Ovary (tissue), 7 donors: ENCODE measurements at regions not wholly inside any gene's neighbourhood (a gene's known extent, or its start where the extent isn't known, plus 50 kb on each side); places are given as distances from the start of the nearest gene placed in this dataset.

ENCODE experiments used
- DNase-seq, 5 donors: peaks; one replicate each; pipeline ENCODE4 v3.0.0-alpha.2; 2019 to 2020
- H3K27ac ChIP-seq, 2 donors: fragments of 200-600 bp; one replicate each; pipeline versions ENCODE4 v1.5.1 to v1.8.0; 2019 to 2022
- H3K27me3 ChIP-seq: fragments of 200-600 bp; one replicate; pipeline ENCODE4 v1.8.0; 2022
- H3K36me3 ChIP-seq: fragments of 200-600 bp; sonication (generic); one replicate; pipeline ENCODE4 v1.5.1; 2019
- H3K4me1 ChIP-seq: one replicate; pipeline ENCODE4 v1.8.1; 2013; ENCODE audit warnings: mild to moderate bottlenecking, moderate library complexity; ENCODE audit not compliant: insufficient read depth
- H3K4me3 ChIP-seq: fragments of 200-600 bp; sonication (generic); one replicate; pipeline ENCODE4 v1.5.1; 2017
- H3K9me3 ChIP-seq, 2 donors: fragments of 200-600 bp in 1 of 2; sonication (generic) in 1 of 2; one replicate each; pipeline versions ENCODE4 v1.5.1 to v1.8.1; 2013 to 2019; ENCODE audit warnings: mild to moderate bottlenecking in 1 of 2, moderate library complexity in 1 of 2
- CTCF ChIP-seq, 3 donors: fragments of 450-650 bp in 2 of 3; fragments of 200-600 bp in 1 of 3; IDR thresholded peaks; one replicate each; pipeline versions ENCODE4 v1.5.1 to v1.8.0; 2016 to 2022; ENCODE audit warnings: antibody characterized with exemption in 3 of 3, mild to moderate bottlenecking in 1 of 3
- EP300 ChIP-seq: sonication (generic); formaldehyde crosslinking; IDR thresholded peaks from one replicate; pipeline ENCODE4 v1.6.1; 2017; ENCODE audit warnings: antibody characterized with exemption
- POLR2A ChIP-seq: fragments of 450-650 bp; IDR thresholded peaks from one replicate; pipeline ENCODE4 v1.6.1; 2017; ENCODE audit warnings: antibody characterized with exemption, mild to moderate bottlenecking, moderate library complexity
- WGBS, 3 donors: extraction: QIAGEN DNeasy Blood & Tissue Kit in 1 of 3; methylation state at CpG; one replicate each; pipeline versions ENCODE4 v1.1.5 to v1.1.7; 2013 to 2017; 5-methylcytosine and 5-hydroxymethylcytosine counted together
- intact Hi-C, 4 donors: fragments of 100-400 bp; cut with DNase I; formaldehyde crosslinking; loops; one replicate each; pipeline versions ENCODE4 v1.11.0 to v1.15.1; 2022 to 2023
- donor health status: DM: no; HTN: no; CAD: no; lungs with moderate emphysema.
- donor health status: DM: no; HTN: no; CAD: no.
- donor health status: Bipolar disorder and iron deficiency.
- donor health status: DM: no; HTN: no; CAD: no.
- donor health status: DM: yes; HTN: yes; CAD: no.

- 9 to 13% (median 12%) methylated on average over 2 of the region's 2 CpGs for WGBS, 3 donors
- TF ChIP-seq CTCF (IDR thresholded peaks at IDR 0.05) (no peak), POLR2A (no peak), EP300 (no peak)
Measured at GRCh38 chr2:192288295-192288694, 93.6 kb upstream of the TMEFF2 start.

DNA sequence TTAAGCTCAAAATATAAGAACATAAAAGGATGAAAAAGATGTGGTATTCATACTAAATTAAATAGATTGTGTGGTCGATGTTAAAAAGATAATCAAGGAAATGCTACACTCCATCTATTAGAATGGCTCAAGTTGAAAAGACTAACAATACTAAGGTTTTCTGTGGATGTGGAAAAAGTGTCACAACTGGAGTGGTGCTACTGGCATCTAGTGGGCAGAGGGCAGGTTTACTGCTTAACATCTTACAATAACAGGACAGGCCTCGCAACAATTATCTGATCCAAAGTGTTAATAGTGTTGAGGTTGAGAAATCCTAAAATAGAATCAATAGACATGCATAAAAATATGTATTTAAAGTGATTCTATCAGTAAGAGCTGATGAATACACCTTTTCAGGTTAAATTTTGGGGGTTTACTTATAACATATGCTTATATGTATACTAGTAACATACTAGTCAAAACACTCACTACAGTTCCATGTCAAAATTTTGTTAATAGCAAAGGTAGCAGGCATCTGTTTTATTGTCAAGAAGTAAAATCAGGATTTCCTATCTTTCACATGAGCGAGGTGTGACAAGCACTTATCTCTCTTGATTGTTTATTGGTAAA is 91.5 kb upstream of the TMEFF2 start:
- H3K4me3 ChIP-seq: no peak overlapping the region
- 88 to 91% (median 91%) methylated on average over 3 of the region's 3 CpGs for WGBS, 3 donors
- H3K27me3 ChIP-seq: no peaks in the 10 kb centered on the region
- TF ChIP-seq CTCF (IDR thresholded peaks at IDR 0.05) (no peak), EP300 (no peak), POLR2A (no peak)
- no peak for DNase-seq
- no peaks in the 10 kb centered on the region for H3K36me3 ChIP-seq
- intact Hi-C loops: no loop called here
- H3K9me3 ChIP-seq: no peaks in the 10 kb centered on the region
- H3K27ac ChIP-seq: no peak overlapping the region
- H3K4me1 ChIP-seq: no peaks in the 10 kb centered on the region

More at GRCh38 chr2:192288295-192288694, 93.6 kb upstream of the TMEFF2 start:
- Histone ChIP-seq H3K9me3 (no peaks in the 10 kb centered on the region), H3K27ac (no peak overlapping the region), H3K4me1 (no peaks in the 10 kb centered on the region), H3K4me3 (no peak overlapping the region), H3K27me3 (no peaks in the 10 kb centered on the region), H3K36me3 (no peaks in the 10 kb centered on the region)
- intact Hi-C loops: no loop called here
- no peak for DNase-seq

GRCh38 chr2:192283450-192283849 is 88.7 kb upstream of the TMEFF2 start:
- no peak for DNase-seq
- intact Hi-C loops: no loop called here
- 92 to 96% (median 95%) methylated on average over 1 of the region's 1 CpG for WGBS, 3 donors

DNA sequence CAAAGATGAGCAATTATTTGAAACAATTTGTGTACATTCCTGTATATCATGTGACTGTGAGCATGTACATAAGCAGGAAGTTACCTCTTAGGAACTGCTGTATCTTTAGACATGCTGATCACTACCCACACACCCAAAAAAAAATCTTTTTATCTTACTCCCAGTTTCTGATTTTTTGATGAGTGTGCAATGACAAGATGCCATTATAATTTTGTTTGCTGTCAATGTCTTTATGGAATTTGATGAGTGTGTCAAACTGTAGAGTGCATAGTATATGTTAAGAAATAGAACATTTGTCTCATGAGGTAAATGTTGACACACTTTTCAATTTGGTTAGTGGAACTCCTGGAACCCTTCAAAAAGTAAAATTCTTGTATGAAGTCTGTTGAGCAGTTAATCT is 84.0 kb upstream of the TMEFF2 start:
- Histone ChIP-seq H3K27ac (no peak overlapping the region), H3K27me3 (no peaks in the 10 kb centered on the region), H3K36me3 (no peaks in the 10 kb centered on the region), H3K4me1 (no peaks in the 10 kb centered on the region), H3K4me3 (no peak overlapping the region), H3K9me3 (no peaks in the 10 kb centered on the region)
- intact Hi-C loops: no loop called here
- TF ChIP-seq CTCF (IDR thresholded peaks at IDR 0.05) (no peak), EP300 (no peak), POLR2A (no peak)
- DNase-seq: no peak

More at GRCh38 chr2:192283450-192283849, 88.7 kb upstream of the TMEFF2 start:
- H3K27ac ChIP-seq: no peak overlapping the region
- no peak for TF ChIP-seq EP300
- no peak for TF ChIP-seq CTCF (IDR thresholded peaks at IDR 0.05)
- TF ChIP-seq POLR2A: no peak
- H3K27me3 ChIP-seq: no peaks in the 10 kb centered on the region
- H3K4me1 ChIP-seq: no peaks in the 10 kb centered on the region
- H3K9me3 ChIP-seq: no peaks in the 10 kb centered on the region
- no peaks in the 10 kb centered on the region for H3K36me3 ChIP-seq
- H3K4me3 ChIP-seq: no peak overlapping the region
